ENCODE measurements at regions not wholly inside any gene's neighbourhood (a gene's known extent, or its start where the extent isn't known, plus 50 kb on each side); places are given as distances from the start of the nearest gene placed in this dataset.

- TF ChIP-seq CTCF (IDR thresholded peaks at IDR 0.05) (peak; percentile 83), EZH2 (IDR thresholded peaks at IDR 0.05) (no peak)
Measured at GRCh38 chr12:115752913-115753726, 524.4 kb downstream of the MED13L start.
